PC-9 (cell line): ENCODE measurements at regions not wholly inside any gene's neighbourhood (a gene's known extent, or its start where the extent isn't known, plus 50 kb on each side); places are given as distances from the start of the nearest gene placed in this dataset.

Source experiments
- CTCF ChIP-seq: fragments of 200-600 bp; sonication (generic); conservative IDR thresholded peaks from 2 replicates; pipeline ENCODE4 v1.6.1; 2017; ENCODE audit warnings: mixed run types, antibody characterized with exemption, mild to moderate bottlenecking, moderate library complexity
- EZH2 ChIP-seq: fragments of 200-600 bp; sonication (generic); IDR thresholded peaks from 2 replicates; pipeline ENCODE4 v1.8.0; 2017; ENCODE audit warnings: antibody characterized with exemption, low read depth

DNA sequence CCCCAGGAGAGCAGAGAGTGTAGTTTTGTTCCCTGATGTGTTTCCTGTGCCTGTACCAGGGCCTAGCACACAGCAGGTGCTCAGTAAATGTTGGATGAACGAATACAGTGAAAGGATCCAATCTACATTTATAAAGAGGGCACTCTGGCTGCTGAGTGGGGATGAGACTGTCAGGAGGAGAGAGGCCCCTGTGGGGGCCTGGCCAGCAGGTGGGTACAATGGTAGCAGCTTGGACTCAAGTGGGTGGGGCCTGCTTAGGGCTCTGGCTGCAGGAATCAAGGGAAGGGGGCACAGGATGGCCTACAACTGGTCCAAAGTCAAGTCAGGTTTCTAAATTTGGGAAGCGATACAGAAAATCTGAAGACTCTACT, 156.6 kb upstream of the GRK3 start:
- TF ChIP-seq CTCF = no peak
- TF ChIP-seq EZH2 = no peak
